Endothelial cell of umbilical vein (primary cell): ENCODE measurements at regions not wholly inside any gene's neighbourhood (a gene's known extent, or its start where the extent isn't known, plus 50 kb on each side); places are given as distances from the start of the nearest gene placed in this dataset.

ENCODE experiments used
- BruUV-seq: library from RNA; stranded (reverse); fragments of 400-500 nt; replicated peaks from 2 replicates; lab custom pipeline; 2021; lab: Mats Ljungman, UMichigan
- CTCF ChIA-PET: fragments of 300-600, 350-600 bp; sonication (Branson Sonifier 250); formaldehyde crosslinking; loops from one replicate; lab custom pipeline; 2021; ENCODE audit warnings: antibody characterized with exemption, inconsistent platforms; lab: Charles Lee
- POLR2A ChIA-PET: fragments of 300-600, 350-600 bp; sonication (Branson Sonifier 250); formaldehyde crosslinking; loops from one replicate; lab custom pipeline; 2021; ENCODE audit warnings: antibody characterized with exemption, inconsistent platforms; lab: Charles Lee
- DNase-seq: peaks from one replicate; pipeline ENCODE4 v3.0.0-alpha.2; 2011; ENCODE audit warnings: low read depth, low spot score
- FAIRE-seq: peaks from 2 replicates; lab custom pipeline; 2011; peaks lifted over from hg19 to GRCh38; lab: Jason Lieb, UNC
- H2AFZ ChIP-seq: 2 replicates; pipeline ENCODE4 v1.6.0; 2012; ENCODE audit warnings: low read depth, low read length, control low read depth, inconsistent platforms
- H3K27ac ChIP-seq: 2 replicates; pipeline ENCODE4 v1.5.1; 2011; ENCODE audit warnings: low read depth, mild to moderate bottlenecking, control low read depth, low read length, moderate library complexity; ENCODE audit not compliant: insufficient read depth
- H3K27me3 ChIP-seq, 2 experiments: 2 replicates each; pipeline versions ENCODE4 v1.6.0 to v1.6.1; 2011; ENCODE audit warnings: low read length in 2 of 2, mixed read lengths in 1 of 2; ENCODE audit not compliant: control insufficient read depth in 2 of 2, insufficient read depth in 2 of 2
- H3K36me3 ChIP-seq, 2 experiments: 2 replicates in 1 of 2; 3 replicates in 1 of 2; pipeline ENCODE4 v1.5.1; 2011; ENCODE audit warnings: low read length in 2 of 2, mild to moderate bottlenecking in 1 of 2, moderate library complexity in 1 of 2; ENCODE audit not compliant: control insufficient read depth in 2 of 2, insufficient read depth in 2 of 2; ENCODE audit errors: extremely low read depth in 1 of 2
- H3K4me1 ChIP-seq: 3 replicates; pipeline ENCODE4 v1.5.1; 2011; ENCODE audit warnings: mild to moderate bottlenecking, low read length; ENCODE audit not compliant: control insufficient read depth, insufficient read depth; ENCODE audit errors: extremely low read depth
- H3K4me2 ChIP-seq: 2 replicates; pipeline ENCODE4 v1.6.1; 2011; ENCODE audit warnings: low read length, control low read depth, mixed read lengths; ENCODE audit not compliant: insufficient read depth
- H3K4me3 ChIP-seq, 3 experiments: fragments of 200-600 bp in 1 of 3; sonication (generic), shearing (Covaris generic) in 1 of 3; replicated peaks in 1 of 3; 2 replicates each; pipeline ENCODE4 v1.5.1; 2011 to 2016; ENCODE audit warnings: control low read depth in 3 of 3, low read length in 3 of 3, mild to moderate bottlenecking in 2 of 3, inconsistent platforms in 1 of 3, low read depth in 1 of 3, moderate library complexity in 1 of 3; ENCODE audit not compliant: insufficient read depth in 1 of 3
- H3K79me2 ChIP-seq: 2 replicates; pipeline ENCODE4 v1.6.0; 2012; ENCODE audit warnings: low read length, inconsistent platforms; ENCODE audit not compliant: control insufficient read depth, insufficient read depth
- H3K9ac ChIP-seq: replicated peaks from 2 replicates; pipeline ENCODE3; 2011; ENCODE audit warnings: low read length, control low read depth; ENCODE audit not compliant: insufficient read depth; ENCODE audit errors: extremely low read depth
- H3K9me1 ChIP-seq: replicated peaks from 3 replicates; pipeline ENCODE4 v1.6.0; 2011; ENCODE audit warnings: mild to moderate bottlenecking, low read length; ENCODE audit not compliant: control insufficient read depth, insufficient read depth; ENCODE audit errors: extremely low read depth
- H3K9me3 ChIP-seq: replicated peaks from 2 replicates; pipeline ENCODE4 v1.5.1; 2012; ENCODE audit warnings: low read length, inconsistent platforms; ENCODE audit not compliant: control insufficient read depth, insufficient read depth
- H4K20me1 ChIP-seq: replicated peaks from 2 replicates; pipeline ENCODE3; 2011; ENCODE audit warnings: mild to moderate bottlenecking, low read length; ENCODE audit not compliant: control insufficient read depth, insufficient read depth; ENCODE audit errors: extremely low read depth
- FOS ChIP-seq: IDR thresholded peaks from 2 replicates; pipeline ENCODE4 v1.6.1; 2011; ENCODE audit warnings: mild to moderate bottlenecking, low read length, moderate library complexity, borderline replicate concordance; ENCODE audit not compliant: insufficient read depth
- GATA2 ChIP-seq: IDR thresholded peaks from 2 replicates; pipeline ENCODE4 v1.7.0; 2011; ENCODE audit warnings: low read depth, mild to moderate bottlenecking, moderate library complexity, mixed read lengths, low read length; ENCODE audit not compliant: insufficient read length, insufficient read depth
- JUN ChIP-seq: IDR thresholded peaks from 2 replicates; pipeline ENCODE4 v1.6.1; 2011; ENCODE audit warnings: borderline replicate concordance, low read depth; ENCODE audit not compliant: insufficient read length, insufficient read depth
- POLR2A ChIP-seq: IDR thresholded peaks from 2 replicates; pipeline ENCODE4 v1.6.1; 2012; ENCODE audit warnings: low read depth, mild to moderate bottlenecking, control low read depth, low read length
- POLR2AphosphoS5 ChIP-seq: IDR thresholded peaks from 2 replicates; pipeline ENCODE4 v1.6.1; 2012; ENCODE audit warnings: low read depth, mild to moderate bottlenecking, control low read depth, low read length, moderate library complexity; ENCODE audit not compliant: insufficient read depth
- dilution Hi-C: fragments of 300-500 bp; cut with MboI; formaldehyde crosslinking; loops from one replicate; pipeline ENCODE4 v1.15.0; 2019; ENCODE audit warnings: low sequenced_read_pairs; ENCODE audit not compliant: extremely low pct_ligation_motif_present
- intact Hi-C: fragments of 100-400 bp; cut with micrococcal nuclease; formaldehyde crosslinking; loops from one replicate; pipeline ENCODE4 v1.10.0; 2022
- TF ChIP-seq, protein P1 (sequence below): IDR thresholded peaks from 2 replicates; pipeline ENCODE4 v1.6.1; 2011; ENCODE audit not compliant: insufficient read depth, insufficient read length
- TF ChIP-seq, protein P2 (sequence below), 2 donors: IDR thresholded peaks; 1 replicate in 1 of 2; 2 replicates in 1 of 2; pipeline ENCODE4 v1.5.1; 2011; ENCODE audit warnings: low read length in 2 of 2, mild to moderate bottlenecking in 2 of 2, moderate library complexity in 2 of 2, control low read depth in 1 of 2, inconsistent platforms in 1 of 2, low read depth in 1 of 2; ENCODE audit not compliant: insufficient read depth in 1 of 2; ENCODE audit errors: extremely low read depth in 1 of 2

DNA sequence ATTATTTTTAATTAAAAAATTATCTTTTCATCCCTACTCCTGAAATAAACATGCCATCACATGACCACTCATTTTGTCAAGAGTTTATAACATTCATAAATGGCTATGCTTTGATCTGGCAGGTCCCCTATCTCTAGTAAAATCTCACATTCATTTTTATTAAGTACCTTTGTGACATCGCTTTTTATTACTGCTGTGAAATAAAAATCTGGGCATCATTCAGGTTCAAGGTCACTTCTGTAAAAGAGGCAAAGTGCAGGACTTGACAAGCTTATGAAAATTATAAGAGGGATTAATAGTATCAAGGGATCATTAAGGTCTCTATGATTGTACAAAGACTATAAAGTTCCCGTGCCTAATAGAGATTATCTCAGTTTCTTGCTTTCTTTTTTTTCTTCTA is 416.8 kb upstream of the SEMA3A start:
- Histone ChIP-seq H3K36me3 (no peaks in the 10 kb centered on the region), H4K20me1 (no peaks in the 10 kb centered on the region), H2AFZ (no peak overlapping the region), H3K4me3 (no peak overlapping the region), H3K9ac (no peak overlapping the region), H3K9me1 (no peaks in the 10 kb centered on the region), H3K4me1 (no peaks in the 10 kb centered on the region), H3K4me2 (no peak overlapping the region), H3K79me2 (no peaks in the 10 kb centered on the region), H3K27me3 (no peaks in the 10 kb centered on the region), H3K9me3 (no peaks in the 10 kb centered on the region), H3K27ac (no peak overlapping the region)
- dilution Hi-C loops (no loop called here), intact Hi-C loops (no loop called here)
- TF ChIP-seq, protein P1, sequence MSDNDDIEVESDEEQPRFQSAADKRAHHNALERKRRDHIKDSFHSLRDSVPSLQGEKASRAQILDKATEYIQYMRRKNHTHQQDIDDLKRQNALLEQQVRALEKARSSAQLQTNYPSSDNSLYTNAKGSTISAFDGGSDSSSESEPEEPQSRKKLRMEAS = no peak
- no peak for TF ChIP-seq JUN
- no peak for TF ChIP-seq GATA2
- no peak for TF ChIP-seq POLR2A
- TF ChIP-seq, protein P2, sequence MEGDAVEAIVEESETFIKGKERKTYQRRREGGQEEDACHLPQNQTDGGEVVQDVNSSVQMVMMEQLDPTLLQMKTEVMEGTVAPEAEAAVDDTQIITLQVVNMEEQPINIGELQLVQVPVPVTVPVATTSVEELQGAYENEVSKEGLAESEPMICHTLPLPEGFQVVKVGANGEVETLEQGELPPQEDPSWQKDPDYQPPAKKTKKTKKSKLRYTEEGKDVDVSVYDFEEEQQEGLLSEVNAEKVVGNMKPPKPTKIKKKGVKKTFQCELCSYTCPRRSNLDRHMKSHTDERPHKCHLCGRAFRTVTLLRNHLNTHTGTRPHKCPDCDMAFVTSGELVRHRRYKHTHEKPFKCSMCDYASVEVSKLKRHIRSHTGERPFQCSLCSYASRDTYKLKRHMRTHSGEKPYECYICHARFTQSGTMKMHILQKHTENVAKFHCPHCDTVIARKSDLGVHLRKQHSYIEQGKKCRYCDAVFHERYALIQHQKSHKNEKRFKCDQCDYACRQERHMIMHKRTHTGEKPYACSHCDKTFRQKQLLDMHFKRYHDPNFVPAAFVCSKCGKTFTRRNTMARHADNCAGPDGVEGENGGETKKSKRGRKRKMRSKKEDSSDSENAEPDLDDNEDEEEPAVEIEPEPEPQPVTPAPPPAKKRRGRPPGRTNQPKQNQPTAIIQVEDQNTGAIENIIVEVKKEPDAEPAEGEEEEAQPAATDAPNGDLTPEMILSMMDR (IDR thresholded peaks at IDR 0.05; ENCODE audit: extremely low read depth in 1 of 2, insufficient read depth in 1 of 2, low read depth in 1 of 2, low read length in 2 of 2) = no peak
- TF ChIP-seq POLR2AphosphoS5 = no peak
- no peak for TF ChIP-seq FOS
- POLR2A ChIA-PET = no interaction called here
- no peak for FAIRE-seq
- CTCF ChIA-PET = no interaction called here
- no peak for DNase-seq
- no TSS peak for BruUV-seq
